PC-3 (cell line): ENCODE measurements at regions not wholly inside any gene's neighbourhood (a gene's known extent, or its start where the extent isn't known, plus 50 kb on each side); places are given as distances from the start of the nearest gene placed in this dataset.

Experiments
- ATAC-seq: fragments of 200-7000 bp; cut with Tn5 transposase; 2 replicates; pipeline ENCODE4 v1.9.1; 2020; ENCODE audit warnings: mild to moderate bottlenecking, moderate library complexity
- BruUV-seq: library from RNA; stranded (reverse); fragments of 400-500 nt; replicated peaks from 2 replicates; lab custom pipeline; 2021; lab: Mats Ljungman, UMichigan
- CTCF ChIA-PET: fragments of 300-600 bp; sonication (Branson Sonifier 250); formaldehyde crosslinking; loops from one replicate; lab custom pipeline; 2022; ENCODE audit warnings: antibody characterized with exemption; lab: Charles Lee
- POLR2A ChIA-PET: fragments of 300-600 bp; sonication (Branson Sonifier 250); formaldehyde crosslinking; loops from one replicate; lab custom pipeline; 2022; ENCODE audit warnings: antibody characterized with exemption; ENCODE audit not compliant: unreplicated experiment; lab: Charles Lee
- DNase-seq: peaks from one replicate; pipeline ENCODE4 v3.0.0-alpha.2; 2015
- H2AFZ ChIP-seq: fragments of 300-600 bp; sonication (generic); 2 replicates; pipeline ENCODE4 v1.6.0; 2016; ENCODE audit warnings: antibody characterized with exemption, low read length
- H3F3A ChIP-seq: fragments of 300-600 bp; sonication (generic); one replicate; pipeline ENCODE4 v1.6.0; 2017; ENCODE audit warnings: antibody characterized with exemption, low read length, control low read depth, mild to moderate bottlenecking; ENCODE audit not compliant: unreplicated experiment
- H3K27ac ChIP-seq: fragments of 300-600 bp; sonication (generic); 2 replicates; pipeline ENCODE4 v1.5.1; 2016; ENCODE audit warnings: mild to moderate bottlenecking, low read length
- H3K27me3 ChIP-seq: fragments of 300-600 bp; sonication (generic); 2 replicates; pipeline ENCODE4 v1.6.1; 2016; ENCODE audit warnings: low read length, mixed read lengths
- H3K36me3 ChIP-seq: fragments of 300-600 bp; sonication (generic); 2 replicates; pipeline ENCODE4 v1.6.1; 2016; ENCODE audit warnings: low read depth, mixed run types, low read length, mixed read lengths
- H3K4me1 ChIP-seq: fragments of 300-600 bp; sonication (generic); 2 replicates; pipeline ENCODE4 v1.5.1; 2016; ENCODE audit warnings: low read length; ENCODE audit not compliant: insufficient read depth
- H3K4me2 ChIP-seq: fragments of 300-600 bp; sonication (generic); 2 replicates; pipeline ENCODE4 v1.6.0; 2016; ENCODE audit warnings: low read length
- H3K4me3 ChIP-seq: fragments of 300-600 bp; sonication (generic); 2 replicates; pipeline ENCODE4 v1.5.1; 2016; ENCODE audit warnings: mild to moderate bottlenecking, low read length, mixed read lengths
- H3K79me2 ChIP-seq: fragments of 300-600 bp; sonication (generic); 2 replicates; pipeline ENCODE4 v1.6.1; 2017; ENCODE audit warnings: low read length, mixed read lengths
- H3K9ac ChIP-seq: fragments of 300-600 bp; sonication (generic); 2 replicates; pipeline ENCODE4 v1.6.0; 2016; ENCODE audit warnings: mild to moderate bottlenecking, low read length
- H3K9me2 ChIP-seq: fragments of 300-600 bp; sonication (generic); replicated peaks from 2 replicates; pipeline ENCODE4 v1.6.1; 2016; ENCODE audit warnings: mixed run types, low read length, mixed read lengths
- H3K9me3 ChIP-seq: fragments of 300-600 bp; sonication (generic); 2 replicates; pipeline ENCODE4 v1.6.1; 2016; ENCODE audit warnings: low read length, mixed read lengths
- H4K20me1 ChIP-seq: fragments of 300-600 bp; sonication (generic); 2 replicates; pipeline ENCODE4 v1.6.1; 2016; ENCODE audit warnings: low read length, mixed read lengths
- EZH2 ChIP-seq: fragments of 300-600 bp; sonication (generic); IDR thresholded peaks from one replicate; pipeline ENCODE4 v1.6.1; 2017; ENCODE audit warnings: antibody characterized with exemption, mild to moderate bottlenecking, low read length; ENCODE audit not compliant: unreplicated experiment
- EZH2phosphoT487 ChIP-seq: fragments of 300-600 bp; sonication (generic); IDR thresholded peaks from 2 replicates; pipeline ENCODE4 v1.6.1; 2018; ENCODE audit warnings: mild to moderate bottlenecking, antibody characterized with exemption, low read length, borderline replicate concordance
- intact Hi-C: fragments of 100-400 bp; cut with micrococcal nuclease; formaldehyde crosslinking; loops from 2 replicates; pipeline ENCODE4 v1.9.0; 2023
- TF ChIP-seq, protein P1 (sequence below): fragments of 300-600 bp; sonication (generic); conservative IDR thresholded peaks from 2 replicates; pipeline ENCODE4 v1.5.1; 2017; ENCODE audit warnings: antibody characterized with exemption, low read depth, mild to moderate bottlenecking, low read length

DNA sequence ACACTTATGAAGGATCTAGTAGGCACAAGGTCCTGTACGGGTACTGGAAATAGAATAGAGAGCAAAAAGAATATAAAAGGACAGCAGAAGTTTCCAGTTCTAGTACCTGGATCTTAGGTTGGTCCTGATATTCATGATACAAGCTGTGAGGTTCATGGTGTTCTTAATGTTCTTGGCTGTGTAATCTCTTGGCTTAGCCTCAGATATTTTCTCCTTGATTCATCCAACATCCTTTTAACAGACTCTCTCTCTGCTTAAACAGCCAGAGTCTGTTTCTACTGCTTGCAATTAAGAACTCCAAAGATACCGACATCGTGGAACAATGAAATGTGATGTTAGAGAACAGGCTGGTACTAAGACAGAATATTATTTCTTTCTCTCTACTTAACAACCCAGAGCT lies 49.9 kb downstream of the CNTN3 start:
- no peak for ATAC-seq
- H3K27me3 ChIP-seq: no peaks in the 10 kb centered on the region
- no TSS peak for BruUV-seq

DNA sequence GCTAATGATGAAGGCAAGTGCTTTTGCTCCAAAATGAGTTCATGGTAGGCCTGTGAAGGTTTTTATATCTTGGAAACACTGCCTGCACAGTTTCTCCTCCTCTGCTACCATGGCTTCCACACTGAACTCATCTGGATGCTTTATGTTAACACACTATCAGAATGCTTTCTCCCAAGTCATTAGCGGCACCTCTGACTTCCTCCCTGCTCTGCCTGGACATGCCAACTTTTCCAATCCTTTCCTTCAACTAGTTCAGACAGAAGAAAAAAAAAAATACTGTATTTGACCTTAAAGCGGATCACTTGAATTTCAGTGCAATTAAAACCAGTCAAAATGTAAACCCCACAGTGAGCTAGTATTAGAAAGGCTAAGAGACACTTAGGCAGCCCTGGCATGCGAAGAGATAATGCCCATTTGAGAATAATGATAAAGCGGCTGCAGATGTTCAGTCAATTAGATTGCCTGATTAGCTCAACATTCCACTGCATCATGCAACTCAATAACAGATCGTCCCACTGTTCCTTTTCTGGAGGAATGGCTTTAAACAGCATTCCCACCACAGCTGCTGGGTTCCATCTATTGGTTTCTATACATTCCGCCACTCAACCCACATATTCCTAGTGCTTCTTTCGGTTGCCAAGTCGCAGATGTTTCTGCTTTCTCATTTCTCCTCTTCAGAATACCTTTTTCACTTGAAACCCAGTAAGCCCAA lies 51.7 kb downstream of the CNTN3 start:
- H3F3A ChIP-seq: no peaks in the 10 kb centered on the region
- no peak overlapping the region for H2AFZ ChIP-seq
- TF ChIP-seq EZH2: no peak
- TF ChIP-seq, protein P1, sequence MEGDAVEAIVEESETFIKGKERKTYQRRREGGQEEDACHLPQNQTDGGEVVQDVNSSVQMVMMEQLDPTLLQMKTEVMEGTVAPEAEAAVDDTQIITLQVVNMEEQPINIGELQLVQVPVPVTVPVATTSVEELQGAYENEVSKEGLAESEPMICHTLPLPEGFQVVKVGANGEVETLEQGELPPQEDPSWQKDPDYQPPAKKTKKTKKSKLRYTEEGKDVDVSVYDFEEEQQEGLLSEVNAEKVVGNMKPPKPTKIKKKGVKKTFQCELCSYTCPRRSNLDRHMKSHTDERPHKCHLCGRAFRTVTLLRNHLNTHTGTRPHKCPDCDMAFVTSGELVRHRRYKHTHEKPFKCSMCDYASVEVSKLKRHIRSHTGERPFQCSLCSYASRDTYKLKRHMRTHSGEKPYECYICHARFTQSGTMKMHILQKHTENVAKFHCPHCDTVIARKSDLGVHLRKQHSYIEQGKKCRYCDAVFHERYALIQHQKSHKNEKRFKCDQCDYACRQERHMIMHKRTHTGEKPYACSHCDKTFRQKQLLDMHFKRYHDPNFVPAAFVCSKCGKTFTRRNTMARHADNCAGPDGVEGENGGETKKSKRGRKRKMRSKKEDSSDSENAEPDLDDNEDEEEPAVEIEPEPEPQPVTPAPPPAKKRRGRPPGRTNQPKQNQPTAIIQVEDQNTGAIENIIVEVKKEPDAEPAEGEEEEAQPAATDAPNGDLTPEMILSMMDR: no peak
- no peaks in the 10 kb centered on the region for H3K9me2 ChIP-seq
- H3K36me3 ChIP-seq: no peaks in the 10 kb centered on the region
- H3K9me3 ChIP-seq: peaks cover 36% of the 10 kb centered on the region; the same call in 1 of the 2 replicates
- H3K79me2 ChIP-seq: no peaks in the 10 kb centered on the region
- H3K4me3 ChIP-seq: no peak overlapping the region
- H3K4me1 ChIP-seq: no peaks in the 10 kb centered on the region
- DNase-seq (no peak), ATAC-seq (no peak)
- H3K27ac ChIP-seq: no peak overlapping the region
- H3K4me2 ChIP-seq: no peak overlapping the region
- no peaks in the 10 kb centered on the region for H4K20me1 ChIP-seq
- ChIA-PET CTCF (no interaction called here), POLR2A (no interaction called here)
- H3K9ac ChIP-seq: no peak overlapping the region
- no peaks in the 10 kb centered on the region for H3K27me3 ChIP-seq
- intact Hi-C loops: no loop called here
- BruUV-seq: no TSS peak

More for the DNA sequence above, 49.9 kb downstream of the CNTN3 start:
- Histone ChIP-seq H4K20me1 (no peaks in the 10 kb centered on the region), H3K9me3 (peaks cover 27% of the 10 kb centered on the region; the same call in 1 of the 2 replicates), H3K79me2 (no peaks in the 10 kb centered on the region), H3K4me2 (no peak overlapping the region), H3K4me3 (no peak overlapping the region), H3K27ac (no peak overlapping the region), H3F3A (no peaks in the 10 kb centered on the region), H3K4me1 (no peaks in the 10 kb centered on the region), H3K36me3 (no peaks in the 10 kb centered on the region), H3K9ac (no peak overlapping the region), H2AFZ (no peak overlapping the region), H3K9me2 (no peaks in the 10 kb centered on the region)
- intact Hi-C loops: no loop called here
- TF ChIP-seq EZH2: no peak
- TF ChIP-seq, protein P1: no peak
- TF ChIP-seq EZH2phosphoT487: no peak
- POLR2A ChIA-PET: no interaction called here
- no peak for DNase-seq
- CTCF ChIA-PET: no interaction called here

DNA sequence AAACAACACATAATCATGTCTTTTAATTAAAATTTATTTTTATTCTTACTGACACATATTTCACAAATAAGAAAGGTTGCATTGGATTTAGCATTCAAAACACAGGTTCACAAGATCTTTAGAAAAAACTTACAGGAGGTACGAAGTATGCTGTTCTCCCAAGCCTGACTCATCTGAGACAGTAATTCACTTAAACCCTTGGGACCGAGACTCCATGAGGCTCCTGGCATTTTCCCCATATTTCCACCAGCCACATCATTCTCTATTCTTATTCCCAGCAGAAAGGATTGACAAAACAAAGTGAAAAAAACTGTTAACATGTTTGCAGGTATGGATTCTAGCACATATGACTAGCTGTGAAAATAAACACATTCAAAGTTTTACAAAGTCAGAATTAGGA lies 52.6 kb downstream of the CNTN3 start:
- CTCF ChIA-PET: no interaction called here
- POLR2A ChIA-PET: no interaction called here
- TF ChIP-seq EZH2 (no peak), EZH2phosphoT487 (no peak)
- TF ChIP-seq, protein P1: no peak
- H3K27me3 ChIP-seq: no peaks in the 10 kb centered on the region
- intact Hi-C loops: no loop called here
- ATAC-seq (no peak), DNase-seq (no peak)
- H3K9ac ChIP-seq: no peak overlapping the region
- no peak overlapping the region for H3K4me2 ChIP-seq
- H3K27ac ChIP-seq: no peak overlapping the region
- no peak overlapping the region for H2AFZ ChIP-seq
- H3F3A ChIP-seq: no peaks in the 10 kb centered on the region
- H3K79me2 ChIP-seq: no peaks in the 10 kb centered on the region
- no peaks in the 10 kb centered on the region for H4K20me1 ChIP-seq
- no peaks in the 10 kb centered on the region for H3K9me2 ChIP-seq
- H3K4me1 ChIP-seq: no peaks in the 10 kb centered on the region
- no peaks in the 10 kb centered on the region for H3K36me3 ChIP-seq
- no TSS peak for BruUV-seq
- no peak overlapping the region for H3K4me3 ChIP-seq
- peaks cover 36% of the 10 kb centered on the region; the same call in 1 of the 2 replicates for H3K9me3 ChIP-seq
